SK-N-SH (cell line): ENCODE measurements at regions not wholly inside any gene's neighbourhood (a gene's known extent, or its start where the extent isn't known, plus 50 kb on each side); places are given as distances from the start of the nearest gene placed in this dataset.

Source experiments
- EP300 ChIP-seq, 2 experiments: IDR thresholded peaks; 2 replicates each; pipeline versions ENCODE4 v1.4.0 to v1.6.1; 2012; ENCODE audit warnings: borderline replicate concordance in 1 of 2, low read depth in 1 of 2, low read length in 1 of 2
- MXI1 ChIP-seq: IDR thresholded peaks from 2 replicates; pipeline ENCODE4 v1.6.1; 2012; ENCODE audit warnings: mild to moderate bottlenecking, low read depth, low read length, improper control_type of control experiment
- SIN3A ChIP-seq: IDR thresholded peaks from 2 replicates; pipeline ENCODE4 v1.6.1; 2012; ENCODE audit warnings: low read depth, mild to moderate bottlenecking, low read length, moderate library complexity, borderline replicate concordance
- TF ChIP-seq, protein P1 (sequence below): fragments of 200-600 bp; sonication (generic); IDR thresholded peaks from 2 replicates; pipeline ENCODE4 v1.6.1; 2017; ENCODE audit warnings: antibody characterized with exemption, mild to moderate bottlenecking, moderate library complexity
- TF ChIP-seq, protein P2 (sequence below): fragments of 150-350 bp; IDR thresholded peaks from 2 replicates; pipeline ENCODE4 v1.6.1; 2017; ENCODE audit warnings: antibody characterized with exemption, low read length, low read depth, borderline replicate concordance

DNA sequence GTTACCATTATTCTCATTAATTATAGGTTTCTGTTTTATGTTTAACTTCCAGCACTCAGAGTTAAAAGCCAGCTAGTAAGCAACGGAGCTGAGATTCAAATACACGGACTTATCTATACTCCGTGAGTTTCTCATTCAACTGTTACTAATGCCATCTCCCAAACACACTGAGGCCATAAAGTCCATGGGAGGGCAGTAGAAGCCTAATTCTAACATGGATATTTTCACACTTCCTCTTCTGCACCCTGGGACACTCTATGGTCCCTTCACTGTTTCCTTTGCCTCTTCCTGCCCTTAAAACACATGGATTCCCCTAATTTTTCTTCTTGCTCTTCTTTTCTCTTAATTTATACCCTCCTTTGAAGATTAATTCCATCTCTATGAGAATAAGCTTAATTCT lies 245.0 kb downstream of the KLF13 start:
- TF ChIP-seq MXI1 = no peak
- TF ChIP-seq, protein P1, sequence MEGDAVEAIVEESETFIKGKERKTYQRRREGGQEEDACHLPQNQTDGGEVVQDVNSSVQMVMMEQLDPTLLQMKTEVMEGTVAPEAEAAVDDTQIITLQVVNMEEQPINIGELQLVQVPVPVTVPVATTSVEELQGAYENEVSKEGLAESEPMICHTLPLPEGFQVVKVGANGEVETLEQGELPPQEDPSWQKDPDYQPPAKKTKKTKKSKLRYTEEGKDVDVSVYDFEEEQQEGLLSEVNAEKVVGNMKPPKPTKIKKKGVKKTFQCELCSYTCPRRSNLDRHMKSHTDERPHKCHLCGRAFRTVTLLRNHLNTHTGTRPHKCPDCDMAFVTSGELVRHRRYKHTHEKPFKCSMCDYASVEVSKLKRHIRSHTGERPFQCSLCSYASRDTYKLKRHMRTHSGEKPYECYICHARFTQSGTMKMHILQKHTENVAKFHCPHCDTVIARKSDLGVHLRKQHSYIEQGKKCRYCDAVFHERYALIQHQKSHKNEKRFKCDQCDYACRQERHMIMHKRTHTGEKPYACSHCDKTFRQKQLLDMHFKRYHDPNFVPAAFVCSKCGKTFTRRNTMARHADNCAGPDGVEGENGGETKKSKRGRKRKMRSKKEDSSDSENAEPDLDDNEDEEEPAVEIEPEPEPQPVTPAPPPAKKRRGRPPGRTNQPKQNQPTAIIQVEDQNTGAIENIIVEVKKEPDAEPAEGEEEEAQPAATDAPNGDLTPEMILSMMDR = no peak
- TF ChIP-seq, protein P2, sequence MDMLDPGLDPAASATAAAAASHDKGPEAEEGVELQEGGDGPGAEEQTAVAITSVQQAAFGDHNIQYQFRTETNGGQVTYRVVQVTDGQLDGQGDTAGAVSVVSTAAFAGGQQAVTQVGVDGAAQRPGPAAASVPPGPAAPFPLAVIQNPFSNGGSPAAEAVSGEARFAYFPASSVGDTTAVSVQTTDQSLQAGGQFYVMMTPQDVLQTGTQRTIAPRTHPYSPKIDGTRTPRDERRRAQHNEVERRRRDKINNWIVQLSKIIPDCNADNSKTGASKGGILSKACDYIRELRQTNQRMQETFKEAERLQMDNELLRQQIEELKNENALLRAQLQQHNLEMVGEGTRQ = no peak
- no peak for TF ChIP-seq EP300 (IDR thresholded peaks at IDR 0.05; ENCODE audit: borderline replicate concordance in 1 of 2, low read depth in 1 of 2, low read length in 1 of 2)
- TF ChIP-seq SIN3A = no peak
